Uterus (tissue), 3 donors: ENCODE measurements at regions not wholly inside any gene's neighbourhood (a gene's known extent, or its start where the extent isn't known, plus 50 kb on each side); places are given as distances from the start of the nearest gene placed in this dataset. TPM values are rescaled to one million over a fixed set of nuclear protein-coding genes. Genes with fewer than 3 reads are reported as not detected.
A peak's percentile ranks its signal among the peaks of the same experiment; 100 is the strongest.

ENCODE experiments used
- DNase-seq, 2 donors: peaks; one replicate each; pipeline ENCODE4 v3.0.0-alpha.2; 2019 to 2020
- H3K27ac ChIP-seq, 2 donors: fragments of 200-600 bp; sonication (generic); 1 replicate in 1 of 2; 2 replicates in 1 of 2; pipeline ENCODE4 v1.5.1; 2016 to 2018
- H3K27me3 ChIP-seq, 2 donors: fragments of 200-600 bp; sonication (generic); one replicate each; pipeline ENCODE4 v1.5.1; 2018 to 2019; ENCODE audit warnings: control low read depth in 1 of 2
- H3K36me3 ChIP-seq, 2 donors: fragments of 200-600 bp; sonication (generic); one replicate each; pipeline ENCODE4 v1.5.1; 2019; ENCODE audit warnings: control low read depth in 1 of 2
- H3K4me1 ChIP-seq, 2 donors: fragments of 200-600 bp; sonication (generic); one replicate each; pipeline ENCODE4 v1.5.1; 2018 to 2019; ENCODE audit warnings: control low read depth in 1 of 2
- H3K4me3 ChIP-seq, 2 donors: fragments of 200-600 bp; sonication (generic); 1 replicate in 1 of 2; 2 replicates in 1 of 2; pipeline ENCODE4 v1.5.1; 2018 to 2019; ENCODE audit warnings: mild to moderate bottlenecking in 1 of 2
- H3K9me3 ChIP-seq, 2 donors: fragments of 200-600 bp; sonication (generic); one replicate each; pipeline ENCODE4 v1.5.1; 2019; ENCODE audit warnings: control low read depth in 1 of 2
- CTCF ChIP-seq, 4 experiments: fragments of 200-600 bp in 2 of 4; fragments of 450-650 bp in 2 of 4; sonication (generic) in 2 of 4; IDR thresholded peaks; one replicate each; pipeline ENCODE4 v1.5.1; 2016 to 2019; ENCODE audit warnings: antibody characterized with exemption in 4 of 4, mild to moderate bottlenecking in 2 of 4, moderate library complexity in 1 of 4
- POLR2A ChIP-seq, 2 donors: fragments of 450-650 bp; IDR thresholded peaks; one replicate each; pipeline ENCODE4 v1.6.1; 2016; ENCODE audit warnings: antibody characterized with exemption in 2 of 2, mild to moderate bottlenecking in 1 of 2, moderate library complexity in 1 of 2
- intact Hi-C: fragments of 100-400 bp; cut with DNase I; formaldehyde crosslinking; loops from one replicate; pipeline ENCODE4 v1.15.1; 2023; ENCODE audit warnings: low total_unique reads
- microRNA counts, 2 donors: library from miRNA; unstranded; fragments of <30 nt; microRNA quantifications; one replicate each; lab custom pipeline; 2016 to 2017
- microRNA-seq: library from miRNA; unstranded; fragments of <30 nt; microRNA quantifications from one replicate; pipeline ENCODE4, GENCODE V29; 2016; ENCODE audit warnings: borderline microRNAs expressed, borderline replicate concordance
- small RNA-seq: library from RNA; depleted of rRNA; stranded (forward); fragments of <200 nt; gene quantifications from one replicate; pipeline ENCODE3, GENCODE V24; 2016
- donor health status: DM: yes; HTN: yes; CAD: no.

- no peak for TF ChIP-seq CTCF (IDR thresholded peaks at IDR 0.05)
- TF ChIP-seq POLR2A (IDR thresholded peaks at IDR 0.05): no peak
- Histone ChIP-seq H3K4me1 (no peaks in the 10 kb centered on the region), H3K4me3 (no peak overlapping the region), H3K27ac (no peak overlapping the region), H3K36me3 (no peaks in the 10 kb centered on the region), H3K27me3 (no peaks in the 10 kb centered on the region), H3K9me3 (no peaks in the 10 kb centered on the region)
- DNase-seq: peak in 1 of 2 donors; percentile 20
- intact Hi-C loops: no loop called here
Measured at GRCh38 chr1:34701326-34702060, 53.4 kb upstream of the GJB5 start.

MicroRNAs encoded in the stretch of these regions (microRNA counts, 767-probe panel; counts per million panel counts)
- 0 counts per million in 2 donors for microRNA hsa-miR-552 (lab: Ali Mortazavi, UCI)

Small RNA genes in the stretch of these regions (microRNA-seq; reads per million reads assigned to microRNA genes)
- gene MIR552: not detected

Small RNA genes in the stretch of these regions (small RNA-seq; reads per million reads assigned to genes)
- gene MIR552: not detected
